Calu3 (cell line): ENCODE measurements at regions not wholly inside any gene's neighbourhood (a gene's known extent, or its start where the extent isn't known, plus 50 kb on each side); places are given as distances from the start of the nearest gene placed in this dataset.

Experiments
- BruUV-seq: library from RNA; stranded (reverse); fragments of 400-500 nt; replicated peaks from 2 replicates; lab custom pipeline; 2021; lab: Mats Ljungman, UMichigan
- CTCF ChIA-PET: fragments of 300-600 bp; sonication (Branson Sonifier 250); formaldehyde crosslinking; loops from one replicate; lab custom pipeline; 2022; ENCODE audit warnings: antibody characterized with exemption; lab: Charles Lee
- DNase-seq: peaks from one replicate; pipeline ENCODE4 v3.0.0; 2022
- H3K27ac Mint-ChIP-seq: one replicate; pipeline ENCODE4 v1.8.0; 2022; ENCODE audit warnings: mixed read lengths; ENCODE audit not compliant: unreplicated experiment
- H3K27me3 Mint-ChIP-seq: one replicate; pipeline ENCODE4 v1.8.0; 2022; ENCODE audit warnings: mixed read lengths; ENCODE audit not compliant: unreplicated experiment
- H3K36me3 Mint-ChIP-seq: one replicate; pipeline ENCODE4 v1.8.0; 2022; ENCODE audit warnings: mild to moderate bottlenecking, moderate library complexity, mixed read lengths; ENCODE audit not compliant: insufficient read depth, unreplicated experiment
- H3K4me1 Mint-ChIP-seq: one replicate; pipeline ENCODE4 v1.8.0; 2022; ENCODE audit warnings: mild to moderate bottlenecking, low read depth, mixed read lengths; ENCODE audit not compliant: unreplicated experiment
- H3K4me3 Mint-ChIP-seq: one replicate; pipeline ENCODE4 v1.8.0; 2022; ENCODE audit warnings: mild to moderate bottlenecking, low read depth, moderate library complexity, mixed read lengths; ENCODE audit not compliant: unreplicated experiment
- H3K9me3 Mint-ChIP-seq: one replicate; pipeline ENCODE4 v1.8.0; 2022; ENCODE audit warnings: low read depth, mixed read lengths; ENCODE audit not compliant: unreplicated experiment
- intact Hi-C: fragments of 100-400 bp; cut with micrococcal nuclease; formaldehyde crosslinking; loops from one replicate; pipeline ENCODE4 v1.10.0; 2022; ENCODE audit not compliant: unreplicated experiment
- TF ChIP-seq, protein P1 (sequence below): fragments of 200-600 bp; IDR thresholded peaks from one replicate; pipeline ENCODE4 v1.8.0; 2022; ENCODE audit warnings: antibody characterized with exemption; ENCODE audit not compliant: unreplicated experiment

DNA sequence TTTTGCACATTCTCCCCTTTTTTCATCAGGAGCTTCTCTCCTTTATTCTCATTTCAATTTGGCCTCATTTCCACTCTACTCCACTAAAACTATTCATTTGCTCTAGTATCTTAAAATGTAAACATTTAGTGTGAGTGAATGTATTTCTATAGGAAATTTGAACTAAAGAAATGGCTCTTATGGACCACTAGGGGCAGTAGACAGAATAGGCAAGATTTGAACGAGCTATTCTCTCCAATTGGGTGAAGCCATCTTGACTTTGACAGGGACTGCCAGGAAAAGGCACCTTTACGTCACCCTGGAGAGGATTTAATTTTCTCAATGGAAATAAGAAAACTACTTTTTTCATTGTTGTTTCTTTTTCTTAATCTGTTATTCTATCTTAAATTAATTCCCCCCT is 666.3 kb downstream of the DNAH5 start:
- BruUV-seq = no TSS peak
- no peak for DNase-seq
- Mint-ChIP-seq H3K9me3 (peaks cover 6% of the 10 kb centered on the region), H3K27ac (no peak overlapping the region), H3K36me3 (no peaks in the 10 kb centered on the region), H3K4me3 (no peak overlapping the region), H3K4me1 (no peaks in the 10 kb centered on the region), H3K27me3 (no peaks in the 10 kb centered on the region)
- CTCF ChIA-PET = interaction anchor here (0.5 kb wide), 1 partner anchor 396 kb away, joined by 3 read pairs; no protein-coding TSS in a partner anchor
- TF ChIP-seq, protein P1, sequence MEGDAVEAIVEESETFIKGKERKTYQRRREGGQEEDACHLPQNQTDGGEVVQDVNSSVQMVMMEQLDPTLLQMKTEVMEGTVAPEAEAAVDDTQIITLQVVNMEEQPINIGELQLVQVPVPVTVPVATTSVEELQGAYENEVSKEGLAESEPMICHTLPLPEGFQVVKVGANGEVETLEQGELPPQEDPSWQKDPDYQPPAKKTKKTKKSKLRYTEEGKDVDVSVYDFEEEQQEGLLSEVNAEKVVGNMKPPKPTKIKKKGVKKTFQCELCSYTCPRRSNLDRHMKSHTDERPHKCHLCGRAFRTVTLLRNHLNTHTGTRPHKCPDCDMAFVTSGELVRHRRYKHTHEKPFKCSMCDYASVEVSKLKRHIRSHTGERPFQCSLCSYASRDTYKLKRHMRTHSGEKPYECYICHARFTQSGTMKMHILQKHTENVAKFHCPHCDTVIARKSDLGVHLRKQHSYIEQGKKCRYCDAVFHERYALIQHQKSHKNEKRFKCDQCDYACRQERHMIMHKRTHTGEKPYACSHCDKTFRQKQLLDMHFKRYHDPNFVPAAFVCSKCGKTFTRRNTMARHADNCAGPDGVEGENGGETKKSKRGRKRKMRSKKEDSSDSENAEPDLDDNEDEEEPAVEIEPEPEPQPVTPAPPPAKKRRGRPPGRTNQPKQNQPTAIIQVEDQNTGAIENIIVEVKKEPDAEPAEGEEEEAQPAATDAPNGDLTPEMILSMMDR = no peak
- intact Hi-C loops = no loop called here

DNA sequence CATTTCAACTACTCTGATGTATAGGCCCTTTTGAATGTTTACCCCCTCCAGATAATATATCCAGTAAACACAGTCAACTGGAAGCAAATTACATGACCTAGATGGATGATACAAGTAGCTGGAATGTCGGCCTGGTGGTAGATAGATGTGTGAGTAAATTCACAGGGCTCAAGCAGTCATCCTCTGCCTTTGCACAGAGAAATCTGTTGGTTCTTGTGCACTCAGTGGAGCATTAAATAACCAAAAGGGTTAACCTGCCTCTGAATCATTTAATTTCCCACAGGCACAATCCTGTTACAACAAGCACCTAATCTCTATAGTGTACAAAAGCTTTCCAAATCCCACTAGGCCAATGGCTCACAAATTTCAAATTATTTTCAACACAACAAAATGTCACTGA is 668.3 kb downstream of the DNAH5 start:
- BruUV-seq = no TSS peak
- DNase-seq = no peak
- CTCF ChIA-PET = no interaction called here
- H3K27ac Mint-ChIP-seq = no peak overlapping the region
- H3K27me3 Mint-ChIP-seq = no peaks in the 10 kb centered on the region
- intact Hi-C loops = no loop called here
- H3K4me3 Mint-ChIP-seq = no peak overlapping the region
- no peaks in the 10 kb centered on the region for H3K4me1 Mint-ChIP-seq
- TF ChIP-seq, protein P1 = no peak
- no peaks in the 10 kb centered on the region for H3K36me3 Mint-ChIP-seq
- peaks cover 6% of the 10 kb centered on the region for H3K9me3 Mint-ChIP-seq

DNA sequence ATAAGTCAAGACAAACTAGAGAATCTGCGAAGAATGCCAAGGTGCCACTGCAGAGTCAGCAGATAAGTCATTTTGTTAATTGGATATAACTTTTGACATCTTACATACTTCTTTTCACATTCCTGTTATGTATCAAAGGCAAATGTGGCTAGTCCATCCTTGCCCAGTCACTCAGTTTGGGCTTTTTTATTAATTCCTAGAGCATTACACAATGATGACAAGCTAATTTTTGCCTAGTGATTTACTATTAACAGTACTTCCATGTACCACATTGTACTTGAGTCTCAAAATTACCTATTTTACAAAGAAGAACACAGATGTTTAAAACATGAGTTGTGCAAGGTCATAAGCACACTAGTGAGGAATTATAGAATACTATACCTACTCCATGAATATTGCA is 680.8 kb downstream of the DNAH5 start:
- BruUV-seq = no TSS peak
- no peak for DNase-seq
- no peak overlapping the region for H3K27ac Mint-ChIP-seq
- intact Hi-C loops = no loop called here
- TF ChIP-seq, protein P1 = no peak
- H3K4me3 Mint-ChIP-seq = no peak overlapping the region
- no peaks in the 10 kb centered on the region for H3K36me3 Mint-ChIP-seq
- H3K9me3 Mint-ChIP-seq = peaks cover 3% of the 10 kb centered on the region
- no peaks in the 10 kb centered on the region for H3K27me3 Mint-ChIP-seq
- CTCF ChIA-PET = no interaction called here
- no peaks in the 10 kb centered on the region for H3K4me1 Mint-ChIP-seq

DNA sequence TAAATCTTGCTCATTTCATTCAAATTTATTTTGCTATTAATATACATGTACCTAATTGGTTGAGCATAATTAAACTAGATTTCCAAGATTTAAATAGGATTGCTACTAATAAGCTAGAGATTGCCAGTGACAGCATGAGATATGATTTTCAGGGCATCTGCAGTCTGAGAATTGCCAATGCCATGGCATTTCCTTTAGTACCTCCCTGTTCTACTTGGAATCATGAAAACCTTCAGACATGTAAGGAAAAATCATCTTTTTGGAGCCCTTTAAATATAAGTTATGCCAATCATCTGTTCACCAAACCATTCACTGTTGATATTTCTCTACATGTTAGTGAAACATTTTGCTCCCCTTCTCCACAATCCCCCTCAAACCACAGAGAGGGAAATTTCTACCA is 691.4 kb downstream of the DNAH5 start:
- H3K27ac Mint-ChIP-seq = no peak overlapping the region
- TF ChIP-seq, protein P1 = no peak
- intact Hi-C loops = no loop called here
- no peak for DNase-seq
- H3K27me3 Mint-ChIP-seq = no peaks in the 10 kb centered on the region
- BruUV-seq = no TSS peak
- H3K9me3 Mint-ChIP-seq = peaks cover 6% of the 10 kb centered on the region
- no peaks in the 10 kb centered on the region for H3K4me1 Mint-ChIP-seq
- H3K36me3 Mint-ChIP-seq = no peaks in the 10 kb centered on the region
- CTCF ChIA-PET = interaction anchor here (0.7 kb wide), 1 partner anchor 26 kb away, joined by 6 read pairs; no protein-coding TSS in a partner anchor
- H3K4me3 Mint-ChIP-seq = no peak overlapping the region
